ENCODE measurements at regions not wholly inside any gene's neighbourhood (a gene's known extent, or its start where the extent isn't known, plus 50 kb on each side); places are given as distances from the start of the nearest gene placed in this dataset.

DNA sequence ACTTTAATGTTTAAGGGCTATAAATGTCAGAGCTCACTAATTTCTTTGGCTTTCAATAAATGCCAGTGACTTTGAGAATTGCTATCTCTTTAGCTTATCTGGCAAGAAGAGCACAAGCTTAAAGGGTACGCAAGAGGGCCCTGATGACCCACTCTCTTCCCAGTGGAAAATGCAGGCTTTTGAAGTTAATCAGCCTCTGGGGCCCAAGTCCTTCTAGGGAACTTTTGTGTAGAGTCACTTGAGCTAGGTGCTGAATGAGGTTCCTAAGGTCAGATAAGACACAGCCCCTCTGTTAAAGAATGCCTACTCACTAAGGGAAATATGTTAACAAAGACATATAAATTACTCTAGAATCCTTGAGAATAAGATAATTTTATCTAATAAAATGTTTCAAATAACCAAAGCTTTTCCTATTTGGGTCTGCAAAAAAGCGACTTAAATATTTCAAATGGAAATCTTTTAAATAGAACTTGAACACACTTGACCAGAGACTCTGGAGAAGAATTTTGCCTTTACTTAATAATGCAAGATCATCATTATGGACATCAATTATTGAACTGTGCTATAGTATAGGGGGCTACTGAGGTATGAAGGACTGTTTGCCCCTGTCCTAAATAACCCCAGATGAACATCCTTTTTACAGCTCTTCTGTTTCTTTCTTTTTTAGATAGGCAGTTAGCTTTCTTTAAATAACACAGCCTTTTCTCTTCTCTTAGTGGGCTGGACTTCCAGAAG, 430.1 kb downstream of the GBA3 start:
- TF ChIP-seq POLR2A (IDR thresholded peaks at IDR 0.05): no peak
- TF ChIP-seq, protein P1, sequence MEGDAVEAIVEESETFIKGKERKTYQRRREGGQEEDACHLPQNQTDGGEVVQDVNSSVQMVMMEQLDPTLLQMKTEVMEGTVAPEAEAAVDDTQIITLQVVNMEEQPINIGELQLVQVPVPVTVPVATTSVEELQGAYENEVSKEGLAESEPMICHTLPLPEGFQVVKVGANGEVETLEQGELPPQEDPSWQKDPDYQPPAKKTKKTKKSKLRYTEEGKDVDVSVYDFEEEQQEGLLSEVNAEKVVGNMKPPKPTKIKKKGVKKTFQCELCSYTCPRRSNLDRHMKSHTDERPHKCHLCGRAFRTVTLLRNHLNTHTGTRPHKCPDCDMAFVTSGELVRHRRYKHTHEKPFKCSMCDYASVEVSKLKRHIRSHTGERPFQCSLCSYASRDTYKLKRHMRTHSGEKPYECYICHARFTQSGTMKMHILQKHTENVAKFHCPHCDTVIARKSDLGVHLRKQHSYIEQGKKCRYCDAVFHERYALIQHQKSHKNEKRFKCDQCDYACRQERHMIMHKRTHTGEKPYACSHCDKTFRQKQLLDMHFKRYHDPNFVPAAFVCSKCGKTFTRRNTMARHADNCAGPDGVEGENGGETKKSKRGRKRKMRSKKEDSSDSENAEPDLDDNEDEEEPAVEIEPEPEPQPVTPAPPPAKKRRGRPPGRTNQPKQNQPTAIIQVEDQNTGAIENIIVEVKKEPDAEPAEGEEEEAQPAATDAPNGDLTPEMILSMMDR (IDR thresholded peaks at IDR 0.05): no peak
- H3K4me3 ChIP-seq: no peak overlapping the region
- intact Hi-C loops (cut with DNase I; ENCODE audit: low total_unique reads): no loop called here
- H3K4me1 ChIP-seq: no peaks in the 10 kb centered on the region
- no peaks in the 10 kb centered on the region for H3K9me3 ChIP-seq
- no peaks in the 10 kb centered on the region for H3K27me3 ChIP-seq
- H3K27ac ChIP-seq: no peak overlapping the region
- DNase-seq: no peak
- no peaks in the 10 kb centered on the region for H3K36me3 ChIP-seq

DNA sequence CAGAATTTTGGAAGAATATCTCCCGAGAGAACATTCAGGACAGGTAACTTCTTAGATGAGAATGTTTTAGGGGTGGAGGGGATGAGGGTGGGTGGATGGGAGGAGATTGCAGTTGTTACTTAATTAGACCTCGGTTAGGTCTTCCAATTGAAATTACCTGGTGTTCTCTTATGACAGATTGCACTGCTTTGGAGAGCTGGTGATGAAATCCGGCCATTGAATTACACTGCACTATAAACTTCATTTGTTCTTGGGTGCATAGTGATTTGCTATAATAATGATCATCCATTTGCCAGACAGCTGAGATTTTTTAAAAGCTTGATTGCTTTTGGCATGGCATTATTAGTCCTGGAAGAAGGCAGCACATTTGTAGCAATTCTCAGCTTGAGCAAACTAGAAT, 427.6 kb downstream of the GBA3 start:
- DNase-seq: no peak

DNA sequence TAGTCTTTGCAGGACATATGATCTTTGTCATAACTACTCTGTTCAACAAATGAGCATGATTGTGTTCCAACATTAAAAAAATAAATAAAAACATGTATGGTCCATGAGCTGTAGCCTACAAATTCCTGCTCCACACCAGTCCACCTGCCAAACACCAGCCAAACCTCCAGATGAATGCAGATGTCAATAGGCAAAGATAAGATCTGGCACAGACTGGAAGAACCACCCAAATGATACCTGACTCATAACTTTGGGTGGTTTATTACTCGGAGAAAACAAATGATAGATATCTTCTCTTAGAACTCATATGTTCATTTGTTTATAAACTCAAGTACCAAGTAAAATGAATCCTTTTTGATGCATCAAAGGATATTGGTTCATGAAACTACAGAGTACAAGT, 425.1 kb downstream of the GBA3 start:
- TF ChIP-seq, protein P1 (IDR thresholded peaks at IDR 0.05): no peak
- no peak for TF ChIP-seq POLR2A (IDR thresholded peaks at IDR 0.05)
- intact Hi-C loops (cut with DNase I; ENCODE audit: low total_unique reads): no loop called here
- Histone ChIP-seq H3K27me3 (no peaks in the 10 kb centered on the region), H3K9me3 (no peaks in the 10 kb centered on the region), H3K4me3 (no peak overlapping the region), H3K36me3 (no peaks in the 10 kb centered on the region), H3K4me1 (no peaks in the 10 kb centered on the region), H3K27ac (no peak overlapping the region)
- DNase-seq: no peak

More for the DNA sequence above, 427.6 kb downstream of the GBA3 start:
- H3K27ac ChIP-seq: no peak overlapping the region
- H3K27me3 ChIP-seq: no peaks in the 10 kb centered on the region
- no peaks in the 10 kb centered on the region for H3K9me3 ChIP-seq
- no peaks in the 10 kb centered on the region for H3K4me1 ChIP-seq
- no peaks in the 10 kb centered on the region for H3K36me3 ChIP-seq
- no peak overlapping the region for H3K4me3 ChIP-seq
- TF ChIP-seq POLR2A (IDR thresholded peaks at IDR 0.05): no peak
- TF ChIP-seq, protein P1 (IDR thresholded peaks at IDR 0.05): no peak
- intact Hi-C loops (cut with DNase I; ENCODE audit: low total_unique reads): no loop called here

DNA sequence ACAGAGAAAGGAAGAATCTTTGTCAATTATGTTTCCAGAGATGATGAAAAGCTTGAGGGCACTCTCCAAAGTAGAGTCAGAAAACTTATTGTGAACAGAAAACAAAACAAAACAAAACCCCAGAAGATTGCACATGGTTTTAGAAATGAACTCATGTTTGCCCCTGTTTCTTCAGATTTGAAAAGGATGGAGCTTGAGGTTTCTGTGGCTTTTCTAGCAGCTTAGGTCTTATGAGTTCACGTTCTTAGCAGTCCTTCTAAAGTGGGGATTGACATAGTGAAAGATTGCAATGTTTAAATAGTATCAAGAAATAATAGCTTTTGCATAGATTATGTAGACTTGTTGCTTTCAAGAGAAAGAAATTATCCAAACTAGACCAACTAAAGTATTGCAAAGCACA, 421.8 kb downstream of the GBA3 start:
- DNase-seq: no peak
- Histone ChIP-seq H3K27me3 (no peaks in the 10 kb centered on the region), H3K36me3 (no peaks in the 10 kb centered on the region), H3K9me3 (no peaks in the 10 kb centered on the region), H3K4me3 (no peak overlapping the region), H3K4me1 (no peaks in the 10 kb centered on the region), H3K27ac (no peak overlapping the region)
- TF ChIP-seq, protein P1 (IDR thresholded peaks at IDR 0.05): no peak
- TF ChIP-seq POLR2A (IDR thresholded peaks at IDR 0.05): no peak
- intact Hi-C loops (cut with DNase I; ENCODE audit: low total_unique reads): no loop called here

DNA sequence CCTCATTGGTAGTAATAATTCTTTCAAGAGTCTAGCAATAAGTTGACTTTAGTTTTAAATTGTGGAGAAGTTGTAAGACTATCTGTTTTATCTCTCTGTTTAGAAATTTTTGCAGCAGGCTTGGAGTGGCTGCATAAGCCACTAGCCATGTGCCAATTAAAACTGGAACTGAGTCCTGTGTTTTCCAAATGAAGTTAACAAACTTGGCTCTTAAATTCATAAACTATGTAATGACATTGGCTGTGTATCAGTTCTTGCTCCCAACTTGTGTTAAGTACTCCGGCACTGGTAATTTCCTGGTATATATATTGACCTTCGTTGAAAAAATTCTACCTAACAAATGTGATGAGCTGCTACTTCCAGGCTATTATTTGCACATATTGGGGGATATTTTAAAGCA, 420.4 kb downstream of the GBA3 start:
- no peak for TF ChIP-seq POLR2A (IDR thresholded peaks at IDR 0.05)
- TF ChIP-seq, protein P1 (IDR thresholded peaks at IDR 0.05): no peak
- Histone ChIP-seq H3K27ac (no peak overlapping the region), H3K9me3 (no peaks in the 10 kb centered on the region), H3K4me1 (no peaks in the 10 kb centered on the region), H3K27me3 (no peaks in the 10 kb centered on the region), H3K36me3 (no peaks in the 10 kb centered on the region), H3K4me3 (no peak overlapping the region)
- intact Hi-C loops (cut with DNase I; ENCODE audit: low total_unique reads): no loop called here
- no peak for DNase-seq

All from uterus (tissue), 3 donors.